ENCODE measurements at regions not wholly inside any gene's neighbourhood (a gene's known extent, or its start where the extent isn't known, plus 50 kb on each side); places are given as distances from the start of the nearest gene placed in this dataset.

- TF ChIP-seq CTCF (IDR thresholded peaks at IDR 0.05; ENCODE audit: low read depth, low read length): no peak
- in situ Hi-C loops (cut with HindIII; ENCODE audit: low sequenced_read_pairs): no loop called here
- H3K4me3 ChIP-seq (ENCODE audit: low read depth, low read length): no peak overlapping the region
- DNase-seq (ENCODE audit: low read depth, low spot score): peak; percentile 74
Observed at GRCh38 chr13:33611121-33611805, 206.7 kb upstream of the RFC3 start.

- in situ Hi-C loops (cut with HindIII; ENCODE audit: low sequenced_read_pairs): no loop called here
- no peak overlapping the region for H3K4me3 ChIP-seq (ENCODE audit: low read depth, low read length)
- TF ChIP-seq CTCF (IDR thresholded peaks at IDR 0.05; ENCODE audit: low read depth, low read length): no peak
- no peak for DNase-seq (ENCODE audit: low read depth, low spot score)
Observed at GRCh38 chr13:33612641-33613638, 205.0 kb upstream of the RFC3 start.

GRCh38 chr13:33615436-33615835 is 202.5 kb upstream of the RFC3 start:
- no peak for DNase-seq (ENCODE audit: low read depth, low spot score)
- in situ Hi-C loops (cut with HindIII; ENCODE audit: low sequenced_read_pairs): no loop called here
- H3K4me3 ChIP-seq (ENCODE audit: low read depth, low read length): no peak overlapping the region
- TF ChIP-seq CTCF (IDR thresholded peaks at IDR 0.05; ENCODE audit: low read depth, low read length): no peak

- H3K4me3 ChIP-seq (ENCODE audit: low read depth, low read length): no peak overlapping the region
- in situ Hi-C loops (cut with HindIII; ENCODE audit: low sequenced_read_pairs): no loop called here
- DNase-seq (ENCODE audit: low read depth, low spot score): no peak
- TF ChIP-seq CTCF (IDR thresholded peaks at IDR 0.05; ENCODE audit: low read depth, low read length): no peak
Observed at GRCh38 chr13:33616130-33616529, 201.8 kb upstream of the RFC3 start.

GRCh38 chr13:33617055-33617454 is 200.9 kb upstream of the RFC3 start:
- H3K4me3 ChIP-seq (ENCODE audit: low read depth, low read length): no peak overlapping the region
- no peak for DNase-seq (ENCODE audit: low read depth, low spot score)
- in situ Hi-C loops (cut with HindIII; ENCODE audit: low sequenced_read_pairs): no loop called here
- no peak for TF ChIP-seq CTCF (IDR thresholded peaks at IDR 0.05; ENCODE audit: low read depth, low read length)

GRCh38 chr13:33624253-33624652 is 193.7 kb upstream of the RFC3 start:
- in situ Hi-C loops (cut with HindIII; ENCODE audit: low sequenced_read_pairs): no loop called here
- H3K4me3 ChIP-seq (ENCODE audit: low read depth, low read length): no peak overlapping the region
- TF ChIP-seq CTCF (IDR thresholded peaks at IDR 0.05; ENCODE audit: low read depth, low read length): no peak
- no peak for DNase-seq (ENCODE audit: low read depth, low spot score)

Measured in astrocyte of the spinal cord (primary cell).